ENCODE measurements at regions not wholly inside any gene's neighbourhood (a gene's known extent, or its start where the extent isn't known, plus 50 kb on each side); places are given as distances from the start of the nearest gene placed in this dataset.

DNA sequence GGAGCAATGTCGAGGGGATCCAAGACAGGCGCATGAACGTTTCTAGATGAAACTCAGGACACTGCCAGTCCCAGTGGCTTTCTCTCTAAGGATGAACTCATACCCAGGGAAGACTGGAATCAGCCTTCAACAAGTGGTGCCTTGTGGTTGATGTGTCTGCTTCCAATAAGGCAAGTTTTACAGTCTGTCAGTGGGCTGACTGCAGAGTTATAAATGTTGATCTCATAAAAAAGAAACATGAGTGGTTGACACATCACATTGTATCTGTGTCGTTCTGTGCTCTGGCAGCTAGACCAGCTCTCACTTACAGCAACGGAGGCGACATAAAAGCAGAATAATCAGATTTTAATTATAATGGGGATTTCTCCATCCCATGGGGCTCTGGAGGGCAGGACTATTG, 96.7 kb downstream of the SNX19 start:
- TF ChIP-seq, protein P1, sequence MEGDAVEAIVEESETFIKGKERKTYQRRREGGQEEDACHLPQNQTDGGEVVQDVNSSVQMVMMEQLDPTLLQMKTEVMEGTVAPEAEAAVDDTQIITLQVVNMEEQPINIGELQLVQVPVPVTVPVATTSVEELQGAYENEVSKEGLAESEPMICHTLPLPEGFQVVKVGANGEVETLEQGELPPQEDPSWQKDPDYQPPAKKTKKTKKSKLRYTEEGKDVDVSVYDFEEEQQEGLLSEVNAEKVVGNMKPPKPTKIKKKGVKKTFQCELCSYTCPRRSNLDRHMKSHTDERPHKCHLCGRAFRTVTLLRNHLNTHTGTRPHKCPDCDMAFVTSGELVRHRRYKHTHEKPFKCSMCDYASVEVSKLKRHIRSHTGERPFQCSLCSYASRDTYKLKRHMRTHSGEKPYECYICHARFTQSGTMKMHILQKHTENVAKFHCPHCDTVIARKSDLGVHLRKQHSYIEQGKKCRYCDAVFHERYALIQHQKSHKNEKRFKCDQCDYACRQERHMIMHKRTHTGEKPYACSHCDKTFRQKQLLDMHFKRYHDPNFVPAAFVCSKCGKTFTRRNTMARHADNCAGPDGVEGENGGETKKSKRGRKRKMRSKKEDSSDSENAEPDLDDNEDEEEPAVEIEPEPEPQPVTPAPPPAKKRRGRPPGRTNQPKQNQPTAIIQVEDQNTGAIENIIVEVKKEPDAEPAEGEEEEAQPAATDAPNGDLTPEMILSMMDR (conservative IDR thresholded peaks at IDR 0.05): no peak
- no peak for TF ChIP-seq ZFX (IDR thresholded peaks at IDR 0.05)

Data from C4-2B (cell line).